ENCODE measurements at regions not wholly inside any gene's neighbourhood (a gene's known extent, or its start where the extent isn't known, plus 50 kb on each side); places are given as distances from the start of the nearest gene placed in this dataset.

GRCh38 chr5:121156565-121156964 is 692.5 kb downstream of the PRR16 start:
- DNase-seq (ENCODE audit: low read depth): no peak
- no peak overlapping the region for H3K4me3 ChIP-seq (ENCODE audit: low read depth, low read length)

GRCh38 chr5:121158451-121158850 is 693.2 kb upstream of the FTMT start:
- no peak for DNase-seq (ENCODE audit: low read depth)
- no peak overlapping the region for H3K4me3 ChIP-seq (ENCODE audit: low read depth, low read length)

- DNase-seq (ENCODE audit: low read depth): no peak
Observed at GRCh38 chr5:121160591-121160990, 691.1 kb upstream of the FTMT start.

GRCh38 chr5:121164632-121165031 is 687.0 kb upstream of the FTMT start:
- no peak for DNase-seq (ENCODE audit: low read depth)
- no peak overlapping the region for H3K4me3 ChIP-seq (ENCODE audit: low read depth, low read length)

More at GRCh38 chr5:121160591-121160990, 691.1 kb upstream of the FTMT start:
- no peak overlapping the region for H3K4me3 ChIP-seq (ENCODE audit: low read depth, low read length)

GRCh38 chr5:121171361-121171760 is 680.3 kb upstream of the FTMT start:
- H3K4me3 ChIP-seq (ENCODE audit: low read depth, low read length): no peak overlapping the region
- DNase-seq (ENCODE audit: low read depth): no peak

GRCh38 chr5:121171834-121172233 is 679.8 kb upstream of the FTMT start:
- no peak for DNase-seq (ENCODE audit: low read depth)

GRCh38 chr5:121174351-121174750 is 677.3 kb upstream of the FTMT start:
- H3K4me3 ChIP-seq (ENCODE audit: low read depth, low read length): no peak overlapping the region
- DNase-seq (ENCODE audit: low read depth): no peak

More at GRCh38 chr5:121171834-121172233, 679.8 kb upstream of the FTMT start:
- H3K4me3 ChIP-seq (ENCODE audit: low read depth, low read length): no peak overlapping the region

GRCh38 chr5:121175986-121176385 is 675.7 kb upstream of the FTMT start:
- no peak for DNase-seq (ENCODE audit: low read depth)
- no peak overlapping the region for H3K4me3 ChIP-seq (ENCODE audit: low read depth, low read length)

GRCh38 chr5:121182788-121183490 is 668.7 kb upstream of the FTMT start:
- no peak overlapping the region for H3K4me3 ChIP-seq (ENCODE audit: low read depth, low read length)
- no peak for DNase-seq (ENCODE audit: low read depth)

GRCh38 chr5:121188849-121189248 is 662.8 kb upstream of the FTMT start:
- no peak overlapping the region for H3K4me3 ChIP-seq (ENCODE audit: low read depth, low read length)

GRCh38 chr5:121189342-121190305 is 662.1 kb upstream of the FTMT start:
- H3K4me3 ChIP-seq (ENCODE audit: low read depth, low read length): no peak overlapping the region
- peak; percentile 32 for DNase-seq (ENCODE audit: low read depth)

More at GRCh38 chr5:121188849-121189248, 662.8 kb upstream of the FTMT start:
- no peak for DNase-seq (ENCODE audit: low read depth)

- peak; percentile 91 for DNase-seq (ENCODE audit: low read depth)
- H3K4me3 ChIP-seq (ENCODE audit: low read depth, low read length): no peak overlapping the region
Observed at GRCh38 chr5:121199216-121199999, 652.3 kb upstream of the FTMT start.

GRCh38 chr5:121218086-121218485 is 633.6 kb upstream of the FTMT start:
- no peak overlapping the region for H3K4me3 ChIP-seq (ENCODE audit: low read depth, low read length)
- DNase-seq (ENCODE audit: low read depth): no peak

- no peak for DNase-seq (ENCODE audit: low read depth)
- no peak overlapping the region for H3K4me3 ChIP-seq (ENCODE audit: low read depth, low read length)
Observed at GRCh38 chr5:121221483-121221882, 630.2 kb upstream of the FTMT start.

- H3K4me3 ChIP-seq (ENCODE audit: low read depth, low read length): no peak overlapping the region
- no peak for DNase-seq (ENCODE audit: low read depth)
Observed at GRCh38 chr5:121226765-121227164, 624.9 kb upstream of the FTMT start.

GRCh38 chr5:121239951-121240350 is 611.7 kb upstream of the FTMT start:
- no peak overlapping the region for H3K4me3 ChIP-seq (ENCODE audit: low read depth, low read length)
- no peak for DNase-seq (ENCODE audit: low read depth)

- H3K4me3 ChIP-seq (ENCODE audit: low read depth, low read length): no peak overlapping the region
- DNase-seq (ENCODE audit: low read depth): no peak
Observed at GRCh38 chr5:121246971-121247370, 604.7 kb upstream of the FTMT start.

GRCh38 chr5:121251954-121252353 is 599.7 kb upstream of the FTMT start:
- H3K4me3 ChIP-seq (ENCODE audit: low read depth, low read length): no peak overlapping the region
- peak; percentile 6 for DNase-seq (ENCODE audit: low read depth)

- H3K4me3 ChIP-seq (ENCODE audit: low read depth, low read length): no peak overlapping the region
- DNase-seq (ENCODE audit: low read depth): no peak
Observed at GRCh38 chr5:121257621-121258020, 594.1 kb upstream of the FTMT start.

GRCh38 chr5:121263456-121263855 is 588.2 kb upstream of the FTMT start:
- no peak overlapping the region for H3K4me3 ChIP-seq (ENCODE audit: low read depth, low read length)
- no peak for DNase-seq (ENCODE audit: low read depth)

Measured in skeletal muscle cell (primary cell).